ENCODE measurements at regions not wholly inside any gene's neighbourhood (a gene's known extent, or its start where the extent isn't known, plus 50 kb on each side); places are given as distances from the start of the nearest gene placed in this dataset.

DNA sequence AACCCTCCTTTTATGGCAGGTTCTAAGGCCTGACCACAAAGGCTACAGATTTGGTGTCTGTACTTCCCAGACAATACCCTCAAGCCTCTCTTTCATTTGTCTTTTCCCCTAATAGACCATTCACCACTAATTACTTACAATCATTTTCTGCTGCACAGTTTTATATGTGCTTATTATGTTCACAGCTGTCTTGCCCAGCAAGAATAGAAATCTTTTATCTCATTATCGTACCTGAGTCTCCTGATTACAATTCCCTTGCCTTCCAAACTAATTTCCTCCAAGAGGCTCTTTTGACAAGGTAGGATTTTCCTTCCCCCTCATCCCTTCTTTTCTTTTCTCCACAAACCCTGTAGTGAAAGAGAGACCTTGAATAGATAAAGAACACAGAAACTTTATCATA lies 352.5 kb upstream of the FMR1 start:
- TF ChIP-seq CTCF (IDR thresholded peaks at IDR 0.05; ENCODE audit: insufficient read depth, low read depth, low read length) = no peak
- TF ChIP-seq EZH2 (IDR thresholded peaks at IDR 0.05; ENCODE audit: insufficient read depth, low read length) = no peak
